Parathyroid adenoma (tissue), 2 donors: ENCODE measurements at regions not wholly inside any gene's neighbourhood (a gene's known extent, or its start where the extent isn't known, plus 50 kb on each side); places are given as distances from the start of the nearest gene placed in this dataset.

ENCODE experiments used
- H2AFZ ChIP-seq: fragments of 300-600 bp; sonication (generic); one replicate; pipeline ENCODE4 v1.7.0; 2017; ENCODE audit warnings: antibody characterized with exemption, mild to moderate bottlenecking
- H3K27ac ChIP-seq: fragments of 300-600 bp; sonication (generic); one replicate; pipeline ENCODE4 v1.7.0; 2017
- H3K27me3 ChIP-seq: fragments of 300-600 bp; sonication (generic); one replicate; pipeline ENCODE4 v1.7.0; 2017; ENCODE audit warnings: low read length; ENCODE audit not compliant: control insufficient read depth, insufficient read depth
- H3K36me3 ChIP-seq: fragments of 300-600 bp; sonication (generic); one replicate; pipeline ENCODE4 v1.7.0; 2017; ENCODE audit warnings: low read length; ENCODE audit not compliant: control insufficient read depth, insufficient read depth
- H3K4me1 ChIP-seq: fragments of 300-600 bp; sonication (generic); one replicate; pipeline ENCODE4 v1.7.0; 2017; ENCODE audit warnings: control low read depth
- H3K4me2 ChIP-seq: fragments of 300-600 bp; sonication (generic); one replicate; pipeline ENCODE4 v1.7.0; 2017; ENCODE audit warnings: low read length
- H3K4me3 ChIP-seq: fragments of 300-600 bp; sonication (generic); one replicate; pipeline ENCODE4 v1.7.0; 2017; ENCODE audit warnings: low read depth, low read length
- H3K79me2 ChIP-seq: fragments of 300-600 bp; sonication (generic); one replicate; pipeline ENCODE4 v1.7.0; 2017; ENCODE audit warnings: control low read depth
- H3K9ac ChIP-seq: fragments of 300-600 bp; sonication (generic); one replicate; pipeline ENCODE4 v1.7.0; 2017; ENCODE audit warnings: mild to moderate bottlenecking
- H3K9me3 ChIP-seq: fragments of 300-600 bp; sonication (generic); one replicate; pipeline ENCODE4 v1.7.0; 2017; ENCODE audit warnings: low read length; ENCODE audit not compliant: control insufficient read depth
- CTCF ChIP-seq: fragments of 300-600 bp; sonication (generic); IDR thresholded peaks from one replicate; pipeline ENCODE4 v1.7.0; 2017; ENCODE audit warnings: antibody characterized with exemption, mild to moderate bottlenecking
- donor health status: primary hyperparathyroidism.

- H3K4me1 ChIP-seq: no peaks in the 10 kb centered on the region
- no peaks in the 10 kb centered on the region for H3K9me3 ChIP-seq
- TF ChIP-seq CTCF: no peak
- H3K4me2 ChIP-seq: no peak overlapping the region
- H3K27me3 ChIP-seq: no peaks in the 10 kb centered on the region
- H3K36me3 ChIP-seq: no peaks in the 10 kb centered on the region
- peaks cover 8% of the 10 kb centered on the region for H3K79me2 ChIP-seq
- H3K9ac ChIP-seq: no peak overlapping the region
- no peak overlapping the region for H3K27ac ChIP-seq
- no peak overlapping the region for H2AFZ ChIP-seq
- no peak overlapping the region for H3K4me3 ChIP-seq
These were observed 62.5 kb downstream of the TCF20 start for GRCh38 chr22:42207918-42208317.

- peaks cover 14% of the 10 kb centered on the region for H3K79me2 ChIP-seq
- no peak overlapping the region for H2AFZ ChIP-seq
- TF ChIP-seq CTCF: no peak
- no peak overlapping the region for H3K27ac ChIP-seq
- H3K36me3 ChIP-seq: no peaks in the 10 kb centered on the region
- no peak overlapping the region for H3K9ac ChIP-seq
- no peak overlapping the region for H3K4me3 ChIP-seq
- H3K4me1 ChIP-seq: no peaks in the 10 kb centered on the region
- no peaks in the 10 kb centered on the region for H3K9me3 ChIP-seq
- no peaks in the 10 kb centered on the region for H3K27me3 ChIP-seq
- H3K4me2 ChIP-seq: no peak overlapping the region
These were observed 66.8 kb downstream of the TCF20 start for GRCh38 chr22:42203609-42204008.

- H3K4me3 ChIP-seq: no peak overlapping the region
- peaks cover 14% of the 10 kb centered on the region for H3K79me2 ChIP-seq
- no peak overlapping the region for H3K27ac ChIP-seq
- no peaks in the 10 kb centered on the region for H3K9me3 ChIP-seq
- no peaks in the 10 kb centered on the region for H3K36me3 ChIP-seq
- H3K4me2 ChIP-seq: no peak overlapping the region
- H2AFZ ChIP-seq: no peak overlapping the region
- H3K9ac ChIP-seq: no peak overlapping the region
- H3K4me1 ChIP-seq: no peaks in the 10 kb centered on the region
- H3K27me3 ChIP-seq: no peaks in the 10 kb centered on the region
- TF ChIP-seq CTCF: no peak
These were observed 67.8 kb downstream of the TCF20 start for GRCh38 chr22:42202669-42203068.

GRCh38 chr22:42202048-42202447 is 68.4 kb downstream of the TCF20 start:
- Histone ChIP-seq H3K36me3 (no peaks in the 10 kb centered on the region), H3K79me2 (peaks cover 14% of the 10 kb centered on the region), H3K4me1 (no peaks in the 10 kb centered on the region), H3K4me3 (no peak overlapping the region), H3K9me3 (no peaks in the 10 kb centered on the region), H3K4me2 (no peak overlapping the region), H2AFZ (no peak overlapping the region), H3K27ac (no peak overlapping the region), H3K27me3 (no peaks in the 10 kb centered on the region), H3K9ac (no peak overlapping the region)
- TF ChIP-seq CTCF: no peak

- H3K9me3 ChIP-seq: no peaks in the 10 kb centered on the region
- no peaks in the 10 kb centered on the region for H3K27me3 ChIP-seq
- no peaks in the 10 kb centered on the region for H3K4me1 ChIP-seq
- no peak overlapping the region for H3K4me2 ChIP-seq
- no peak overlapping the region for H3K9ac ChIP-seq
- no peak overlapping the region for H3K4me3 ChIP-seq
- no peak overlapping the region for H2AFZ ChIP-seq
- no peaks in the 10 kb centered on the region for H3K36me3 ChIP-seq
- peaks cover 13% of the 10 kb centered on the region for H3K79me2 ChIP-seq
- no peak overlapping the region for H3K27ac ChIP-seq
- no peak for TF ChIP-seq CTCF
These were observed 68.4 kb upstream of the CYP2D6 start for GRCh38 chr22:42199025-42199424.
